HG03460 (cell line): ENCODE measurements at regions not wholly inside any gene's neighbourhood (a gene's known extent, or its start where the extent isn't known, plus 50 kb on each side); places are given as distances from the start of the nearest gene placed in this dataset.
A peak's percentile ranks its signal among the peaks of the same experiment; 100 is the strongest.
"Not testable (repeated sequence)": the region's sequence is repeated elsewhere in the genome, so short reads cannot be mapped to it uniquely, and the experiment has no call there.

Experiments
- ATAC-seq: cut with Tn5 transposase; IDR thresholded peaks from one replicate; pipeline ENCODE4 v1.9.1; 2021; ENCODE audit not compliant: unreplicated experiment

GRCh38 chr1:178020968-178021640, 51.2 kb upstream of the SEC16B start:
- ATAC-seq = no peak

GRCh38 chr1:178021950-178022349, 52.1 kb upstream of the SEC16B start:
- ATAC-seq = no peak

DNA sequence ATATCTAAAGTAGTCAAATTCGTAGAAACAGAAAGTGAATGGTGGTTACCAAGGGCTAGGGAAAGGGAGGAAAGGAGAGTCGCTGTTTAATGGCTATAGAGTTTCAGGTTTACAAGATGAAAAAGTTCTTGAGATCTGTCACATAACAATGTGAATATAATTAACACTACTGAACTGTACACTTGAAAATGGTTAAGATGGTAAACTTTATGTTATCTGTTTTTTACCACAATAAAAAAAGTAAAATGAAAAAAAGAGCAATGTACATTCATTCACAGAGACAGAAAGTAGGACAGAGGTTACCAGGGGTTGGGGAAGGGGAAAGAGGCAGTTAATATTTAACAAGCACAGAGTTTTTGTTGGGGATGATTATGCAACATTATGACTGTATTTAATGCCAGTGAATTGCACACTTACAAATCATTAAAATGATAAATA, 53.3 kb upstream of the SEC16B start:
- no peak for ATAC-seq

DNA sequence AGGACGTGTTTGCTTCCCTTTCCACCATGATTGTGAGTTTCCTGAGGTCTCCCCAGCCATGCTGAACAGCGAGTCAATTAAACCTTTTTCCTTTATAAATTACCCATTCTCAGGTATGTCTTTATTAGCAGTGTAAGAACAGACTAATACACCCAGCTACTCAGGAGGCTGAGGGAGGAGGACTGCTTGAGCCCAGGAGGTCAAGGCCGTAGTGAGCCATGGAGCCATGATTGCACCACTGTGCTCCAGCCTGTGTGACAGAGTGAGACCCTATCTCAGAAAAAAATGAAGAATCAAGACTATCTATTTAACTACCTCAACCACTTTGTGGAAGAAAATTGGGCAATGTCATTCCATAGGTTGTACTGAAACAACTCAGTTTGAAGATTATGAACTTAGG, 54.6 kb upstream of the SEC16B start:
- no peak for ATAC-seq

DNA sequence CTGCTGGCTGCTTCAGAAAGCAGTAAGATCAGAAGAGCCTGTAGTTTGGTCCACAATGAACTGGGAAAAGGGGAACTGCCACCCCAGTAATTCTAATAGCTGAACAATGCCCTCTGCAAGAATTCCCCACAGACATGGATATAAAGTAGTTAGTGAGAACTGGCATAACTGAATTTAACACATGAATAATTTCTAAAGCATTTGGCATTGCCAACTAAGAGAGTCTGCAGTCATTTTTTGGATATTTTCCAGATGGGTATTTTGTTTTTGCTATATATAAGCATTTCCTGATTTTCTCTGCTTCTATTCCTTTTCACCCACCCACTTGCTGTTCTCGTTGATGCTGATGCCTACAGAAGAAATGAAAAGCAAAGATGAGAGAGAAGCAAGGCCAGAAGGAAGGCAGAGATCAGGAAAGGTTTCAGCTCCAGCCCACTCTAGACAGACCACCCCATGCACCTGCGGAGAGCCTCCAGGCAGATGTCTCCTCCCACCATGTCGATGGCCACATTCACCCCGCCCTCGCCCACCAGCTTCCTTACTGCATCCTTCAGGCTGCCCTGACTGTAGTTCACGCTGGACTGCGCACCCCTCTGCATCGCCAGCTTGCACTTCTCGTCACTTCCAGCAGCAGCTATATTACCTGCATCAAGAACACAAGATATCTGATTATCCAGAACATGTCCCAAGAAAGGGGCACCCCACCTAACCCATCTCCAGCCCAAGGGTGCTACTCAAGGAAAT, 55.9 kb upstream of the SEC16B start:
- ATAC-seq = no peak

DNA sequence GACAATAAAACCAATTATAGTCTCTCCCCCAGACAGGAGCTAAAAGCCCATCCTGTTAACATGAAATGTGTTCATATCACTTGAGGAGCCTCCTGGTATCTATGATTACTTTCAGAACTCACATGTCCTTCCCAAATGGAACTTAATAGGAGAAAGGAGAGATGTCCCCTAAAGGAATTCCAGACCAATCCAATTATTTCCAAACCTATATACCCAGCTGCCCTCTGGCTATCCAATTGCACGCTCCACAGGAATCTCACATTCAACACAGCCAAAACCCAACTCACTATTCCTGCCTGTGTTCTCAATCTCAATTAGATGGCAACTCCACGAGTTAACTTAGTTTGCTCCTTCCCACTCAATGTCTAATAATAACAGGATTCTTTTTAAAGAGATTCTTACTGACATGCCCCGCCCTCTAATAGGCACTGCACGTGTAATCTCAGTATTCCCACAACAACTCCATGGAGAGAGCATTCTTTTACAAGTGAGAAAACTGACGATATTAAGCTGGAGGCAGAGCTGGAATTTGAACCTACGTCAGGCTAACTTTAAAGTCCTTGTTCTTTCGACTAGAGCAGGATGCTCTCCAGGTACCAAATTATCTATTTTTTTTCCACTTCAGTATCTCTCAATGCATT, 59.1 kb upstream of the SEC16B start:
- ATAC-seq = no peak

DNA sequence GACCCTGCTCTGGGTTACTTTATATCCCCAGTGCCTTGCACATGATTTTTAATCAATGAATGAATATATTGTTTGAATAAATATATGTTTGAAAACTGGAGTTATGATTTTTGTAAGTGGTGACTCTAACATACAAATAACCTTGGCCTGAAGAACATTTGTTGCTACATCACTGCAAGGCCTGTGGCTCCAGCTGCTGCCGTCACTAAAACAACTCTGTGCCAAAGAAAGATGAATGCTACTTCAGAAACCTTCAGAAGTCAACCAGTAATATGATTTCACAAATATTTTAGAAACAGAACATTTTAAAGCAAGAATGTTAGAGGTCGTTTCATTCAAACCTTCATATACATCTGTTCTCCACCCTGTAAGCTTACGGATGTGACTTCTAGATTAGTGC, 60.6 kb upstream of the SEC16B start:
- ATAC-seq = no peak

- peak; percentile 77 for ATAC-seq
Measured at GRCh38 chr1:178031856-178032320, 62.0 kb upstream of the RASAL2 start.

GRCh38 chr1:178033019-178033418, 60.9 kb upstream of the RASAL2 start:
- ATAC-seq = no peak

DNA sequence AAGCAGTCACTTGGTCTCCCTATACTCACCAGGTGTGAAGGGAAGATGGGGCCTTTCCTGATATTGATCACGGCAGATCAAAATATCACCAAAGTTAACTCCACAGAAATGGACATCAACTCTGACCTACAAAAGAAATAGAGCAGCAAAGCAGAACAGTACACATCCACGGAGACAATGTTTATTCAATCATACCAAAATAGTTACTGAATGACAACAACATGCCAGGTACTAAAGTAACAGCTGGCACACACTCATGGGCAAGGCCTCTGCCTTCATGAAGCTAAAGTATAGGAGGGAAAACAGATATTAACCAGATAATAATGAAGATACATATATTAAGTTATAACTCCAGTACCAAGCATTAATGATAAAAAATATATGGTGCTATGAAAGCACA, 59.2 kb upstream of the RASAL2 start:
- ATAC-seq = no peak

- ATAC-seq = no peak
Measured at GRCh38 chr1:178036090-178036489, 57.8 kb upstream of the RASAL2 start.

GRCh38 chr1:178037510-178038253, 56.2 kb upstream of the RASAL2 start:
- no peak for ATAC-seq

DNA sequence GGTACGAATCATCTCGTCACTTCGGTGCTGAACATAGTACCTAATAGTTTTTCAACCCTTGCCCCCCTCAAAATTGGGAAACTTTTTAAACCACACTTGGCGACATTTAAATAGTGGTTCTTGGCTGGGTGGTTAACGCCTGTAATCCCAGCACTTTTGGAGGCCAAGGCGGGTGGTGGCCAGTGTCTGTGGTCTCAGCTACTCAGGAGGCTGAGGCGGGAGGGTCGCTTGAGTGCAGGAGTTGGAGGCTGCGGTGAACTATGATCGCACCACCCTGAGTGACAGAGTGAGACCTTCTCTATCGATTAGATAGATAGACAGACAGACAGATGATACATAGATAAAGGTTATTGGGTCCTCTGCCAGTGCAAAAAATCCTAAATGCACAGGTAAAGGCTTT, 55.5 kb upstream of the RASAL2 start:
- ATAC-seq = no peak

DNA sequence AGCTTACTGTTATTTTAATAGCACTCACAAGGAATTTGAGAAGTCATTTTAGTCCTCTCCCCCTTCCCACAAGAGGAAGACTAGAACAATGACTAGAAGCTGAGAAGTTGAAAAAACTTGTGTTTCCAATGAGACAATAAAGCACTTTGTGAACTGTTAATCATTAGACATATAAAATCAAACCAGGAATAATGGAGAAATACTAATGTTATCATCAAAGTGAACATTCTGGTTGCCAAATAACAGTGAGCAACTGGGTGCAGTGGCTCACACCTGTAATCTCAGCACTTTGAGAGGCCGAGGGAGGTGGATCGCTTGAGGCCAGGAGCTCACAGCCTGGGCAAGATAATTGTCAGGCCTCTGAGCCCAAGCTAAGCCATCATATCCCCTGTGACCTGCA, 54.0 kb upstream of the RASAL2 start:
- ATAC-seq = no peak

DNA sequence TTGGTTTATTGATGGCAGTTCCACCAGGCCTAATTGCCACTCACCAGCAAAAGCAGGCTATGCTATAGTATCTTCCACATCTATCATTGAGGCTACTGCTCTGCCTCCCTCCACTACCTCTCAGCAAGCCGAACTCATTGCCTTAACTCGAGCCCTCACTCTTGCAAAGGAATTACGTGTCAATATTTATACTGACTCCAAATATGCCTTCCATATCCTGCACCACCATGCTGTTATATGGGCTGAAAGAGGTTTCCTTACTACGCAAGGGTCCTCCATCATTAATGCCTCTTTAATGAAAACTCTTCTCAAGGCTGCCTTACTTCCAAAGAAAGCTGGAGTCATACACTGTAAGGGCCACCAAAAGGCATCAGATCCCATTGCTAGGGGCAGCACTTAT, 50.0 kb upstream of the RASAL2 start:
- not testable (repeated sequence) for ATAC-seq
